Choroid plexus epithelial cell (primary cell): ENCODE measurements at regions not wholly inside any gene's neighbourhood (a gene's known extent, or its start where the extent isn't known, plus 50 kb on each side); places are given as distances from the start of the nearest gene placed in this dataset.

ENCODE experiments used
- DNase-seq: peaks from one replicate; pipeline ENCODE4 v3.0.0-alpha.2; 2010; ENCODE audit warnings: low read depth
- H3K4me3 ChIP-seq: 2 replicates; pipeline ENCODE4 v1.5.1; 2011; ENCODE audit warnings: low read depth, mild to moderate bottlenecking, control low read depth, low read length, moderate library complexity
- TF ChIP-seq, protein P1 (sequence below): conservative IDR thresholded peaks from 2 replicates; pipeline ENCODE4 v1.5.1; 2011; ENCODE audit warnings: low read depth, mild to moderate bottlenecking, control low read depth, inconsistent platforms, low read length, moderate library complexity

DNA sequence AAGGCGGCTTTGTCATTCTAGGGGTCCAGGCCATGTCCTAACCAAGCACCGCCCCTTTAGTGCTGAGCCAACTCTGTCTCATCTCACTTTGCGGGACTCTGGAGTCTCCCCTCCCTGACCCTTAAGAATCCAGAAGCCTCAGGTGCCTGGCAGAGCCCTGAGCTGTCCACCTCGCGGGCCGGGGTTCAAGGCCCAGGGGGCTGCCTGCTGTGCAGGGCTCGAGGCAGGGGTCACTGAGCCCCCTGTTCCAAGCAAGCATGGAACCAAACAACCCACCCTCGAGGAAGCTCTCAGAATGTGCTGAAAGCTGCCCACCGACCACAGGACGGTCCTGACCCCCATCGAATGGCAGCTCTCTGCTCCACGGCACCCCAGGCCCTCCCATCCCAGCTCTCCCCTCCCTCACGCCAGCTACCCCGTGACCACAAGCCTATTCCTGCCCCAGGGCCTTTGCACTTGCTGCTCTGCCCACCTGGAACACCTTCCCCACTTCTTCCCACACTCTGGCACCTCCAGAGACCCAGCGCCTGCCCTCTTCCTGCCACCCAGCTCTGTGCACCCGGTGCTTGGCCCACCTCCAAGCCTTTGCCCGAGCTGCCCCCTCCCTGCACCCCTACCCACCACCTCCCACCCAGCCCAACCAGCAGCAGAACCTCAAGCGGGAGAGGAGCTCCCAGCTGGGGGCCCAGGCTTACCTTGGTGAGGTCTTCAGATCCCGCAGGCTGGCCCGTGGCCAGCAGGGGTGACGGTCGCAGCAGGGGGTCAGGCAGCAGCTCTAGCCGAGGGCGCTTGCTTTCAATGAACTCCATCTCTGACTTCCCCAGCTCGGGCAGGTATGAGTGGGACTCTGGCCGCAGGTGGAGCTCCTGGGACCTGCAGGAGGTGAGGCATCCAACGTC, 84.3 kb downstream of the NCOR2 start:
- H3K4me3 ChIP-seq, result no peak overlapping the region
- no peak for DNase-seq

DNA sequence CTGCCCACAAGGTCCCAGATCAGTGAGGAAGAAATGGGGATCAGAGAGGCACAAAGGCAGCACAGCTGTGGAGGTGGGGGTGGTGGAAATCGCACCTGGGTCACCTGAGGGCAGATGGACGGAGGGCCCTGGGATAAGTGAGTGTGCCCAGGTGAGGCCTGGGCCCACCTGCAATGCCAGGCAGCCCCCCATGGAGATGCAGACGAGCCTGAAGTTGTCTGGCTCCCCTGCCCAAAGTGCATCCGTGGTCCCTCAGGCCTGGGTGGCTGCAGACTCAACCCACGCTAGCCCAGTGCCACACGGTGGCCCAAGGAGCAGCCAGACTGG, 84.9 kb downstream of the NCOR2 start:
- no peak overlapping the region for H3K4me3 ChIP-seq
- TF ChIP-seq, protein P1, sequence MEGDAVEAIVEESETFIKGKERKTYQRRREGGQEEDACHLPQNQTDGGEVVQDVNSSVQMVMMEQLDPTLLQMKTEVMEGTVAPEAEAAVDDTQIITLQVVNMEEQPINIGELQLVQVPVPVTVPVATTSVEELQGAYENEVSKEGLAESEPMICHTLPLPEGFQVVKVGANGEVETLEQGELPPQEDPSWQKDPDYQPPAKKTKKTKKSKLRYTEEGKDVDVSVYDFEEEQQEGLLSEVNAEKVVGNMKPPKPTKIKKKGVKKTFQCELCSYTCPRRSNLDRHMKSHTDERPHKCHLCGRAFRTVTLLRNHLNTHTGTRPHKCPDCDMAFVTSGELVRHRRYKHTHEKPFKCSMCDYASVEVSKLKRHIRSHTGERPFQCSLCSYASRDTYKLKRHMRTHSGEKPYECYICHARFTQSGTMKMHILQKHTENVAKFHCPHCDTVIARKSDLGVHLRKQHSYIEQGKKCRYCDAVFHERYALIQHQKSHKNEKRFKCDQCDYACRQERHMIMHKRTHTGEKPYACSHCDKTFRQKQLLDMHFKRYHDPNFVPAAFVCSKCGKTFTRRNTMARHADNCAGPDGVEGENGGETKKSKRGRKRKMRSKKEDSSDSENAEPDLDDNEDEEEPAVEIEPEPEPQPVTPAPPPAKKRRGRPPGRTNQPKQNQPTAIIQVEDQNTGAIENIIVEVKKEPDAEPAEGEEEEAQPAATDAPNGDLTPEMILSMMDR, result no peak
- no peak for DNase-seq

More for the DNA sequence above, 84.3 kb downstream of the NCOR2 start:
- TF ChIP-seq, protein P1, result no peak

DNA sequence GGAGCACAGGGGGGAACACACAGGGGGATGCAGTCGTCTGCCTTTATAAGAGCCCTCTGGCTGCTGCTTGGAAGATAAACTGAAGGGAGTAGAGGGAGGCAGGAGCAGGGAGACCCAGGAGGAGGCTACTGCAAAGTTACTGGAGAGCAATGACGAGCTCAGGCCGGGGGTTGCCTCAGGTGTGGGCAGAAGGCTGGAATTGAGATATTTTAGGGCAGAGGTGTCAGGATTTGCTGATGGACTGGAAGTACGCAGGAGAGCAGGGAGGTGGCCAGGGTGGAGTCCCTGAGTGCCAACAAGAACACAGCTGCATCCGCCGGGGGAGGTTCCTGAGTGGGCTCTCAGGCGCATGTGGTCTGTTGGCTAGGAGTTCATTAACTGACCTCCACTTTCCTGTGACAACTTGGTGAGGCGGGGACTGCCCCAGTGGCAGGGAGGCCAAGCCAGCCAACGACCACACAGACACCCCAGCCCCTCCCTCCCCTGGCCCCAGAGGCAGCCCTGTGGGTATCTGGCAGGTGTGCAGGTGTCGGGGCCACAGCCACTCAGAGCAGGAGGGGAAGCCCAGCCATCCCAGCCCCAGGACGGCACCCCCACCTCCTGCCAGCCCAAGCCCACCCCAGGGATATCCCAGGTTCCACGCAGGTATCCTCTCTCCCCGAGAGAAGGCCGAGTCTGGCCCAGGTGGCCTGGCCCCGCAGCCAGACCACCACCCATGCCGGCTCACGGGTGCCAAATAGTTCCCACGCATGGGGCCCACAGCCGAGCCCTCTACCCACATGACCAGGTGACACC, 85.4 kb downstream of the NCOR2 start:
- H3K4me3 ChIP-seq, result no peak overlapping the region
- no peak for DNase-seq
- TF ChIP-seq, protein P1, result no peak

DNA sequence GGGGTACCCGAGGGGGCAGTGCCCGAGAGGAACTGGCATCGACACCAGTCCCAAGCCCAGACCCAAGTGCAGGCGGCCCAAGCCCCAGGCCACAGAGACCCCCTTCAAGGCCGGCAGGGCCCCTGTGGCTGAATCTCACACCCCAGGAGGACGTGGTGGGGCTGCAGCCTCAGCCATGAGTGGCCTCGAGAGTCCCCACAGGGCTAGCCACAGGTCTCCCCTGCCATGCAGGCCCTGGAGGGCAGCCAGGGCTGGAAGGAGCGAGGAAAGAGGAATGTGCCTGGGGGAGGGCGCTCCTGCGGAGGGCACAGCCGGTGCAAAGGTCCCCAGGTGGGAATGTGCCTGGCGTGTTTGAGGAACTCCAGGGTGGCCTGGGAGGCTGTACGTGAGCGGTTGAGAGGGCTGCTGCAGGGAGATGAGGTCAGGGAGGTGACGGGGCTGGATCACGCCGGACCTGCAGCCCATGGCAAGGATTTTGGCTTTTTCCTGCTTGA, 86.1 kb downstream of the NCOR2 start:
- no peak for DNase-seq
- TF ChIP-seq, protein P1, result no peak
- no peak overlapping the region for H3K4me3 ChIP-seq

DNA sequence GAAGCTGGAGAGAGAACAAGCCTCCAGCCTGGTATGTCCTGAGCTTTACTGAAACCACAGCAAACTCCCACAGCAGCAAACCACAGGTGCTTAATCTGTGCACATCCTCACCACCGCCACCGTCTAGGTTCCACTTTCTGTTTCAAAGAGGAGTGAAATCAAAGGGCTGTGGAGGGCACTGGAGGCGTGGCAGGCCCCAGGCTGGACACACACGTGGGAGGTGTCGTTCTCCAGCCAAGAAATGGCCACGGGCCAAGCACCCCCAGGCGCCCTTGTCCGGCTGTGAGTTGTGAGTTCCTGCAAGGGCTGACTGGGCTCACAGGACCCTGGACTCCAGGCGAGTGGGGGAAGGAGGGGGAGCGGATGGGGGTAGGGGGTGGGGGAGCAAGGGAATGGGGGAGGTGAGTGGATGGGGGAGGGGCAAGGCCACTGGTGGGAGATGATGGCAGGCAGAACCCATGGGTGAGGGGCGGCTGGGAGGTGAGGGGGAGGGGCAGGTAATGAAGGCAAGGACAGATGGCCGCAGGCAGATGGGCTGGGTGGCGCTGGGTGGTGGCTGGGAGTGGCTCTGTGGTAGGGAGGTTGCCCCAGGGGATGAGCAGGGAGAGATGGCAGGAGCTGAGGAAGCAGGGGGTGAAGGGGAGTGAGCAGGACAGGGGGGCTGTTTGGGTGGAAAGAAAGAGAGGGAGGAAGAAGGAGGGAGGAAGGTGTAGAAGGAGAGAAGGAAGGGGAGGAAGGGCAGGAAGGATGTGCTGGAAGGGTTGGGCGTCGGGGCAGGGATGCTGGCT, 86.7 kb downstream of the NCOR2 start:
- TF ChIP-seq, protein P1, result peak; percentile 49
- DNase-seq, result peak; percentile 90
- H3K4me3 ChIP-seq, result no peak overlapping the region

GRCh38 chr12:124479680-124480468, 87.5 kb downstream of the NCOR2 start:
- TF ChIP-seq, protein P1, result no peak
- no peak for DNase-seq
- H3K4me3 ChIP-seq, result no peak overlapping the region
